CD8-positive, alpha-beta memory T cell (primary cell): ENCODE measurements at regions not wholly inside any gene's neighbourhood (a gene's known extent, or its start where the extent isn't known, plus 50 kb on each side); places are given as distances from the start of the nearest gene placed in this dataset.

Source experiments
- CTCF ChIA-PET: fragments of 350-600 bp; sonication (Branson Sonifier 250); formaldehyde crosslinking; loops from one replicate; lab custom pipeline; 2021; ENCODE audit warnings: antibody characterized with exemption; lab: Charles Lee
- POLR2A ChIA-PET: fragments of 350-600 bp; sonication (Branson Sonifier 250); formaldehyde crosslinking; loops from one replicate; lab custom pipeline; 2021; ENCODE audit warnings: antibody characterized with exemption; lab: Charles Lee
- DNase-seq, 5 donors: peaks; one replicate each; pipeline versions ENCODE4 v3.0.0 to v3.0.0-alpha.2; 2020 to 2022; ENCODE audit warnings: mixed read lengths in 1 of 5
- H3K27ac ChIP-seq: one replicate; pipeline ENCODE4 v1.7.0; 2013; ENCODE audit warnings: low read depth, mild to moderate bottlenecking, low read length, moderate library complexity
- H3K27me3 ChIP-seq: 2 replicates; pipeline ENCODE4 v1.7.0; 2013; ENCODE audit warnings: low read length, mild to moderate bottlenecking; ENCODE audit not compliant: insufficient read depth, poor library complexity, severe bottlenecking
- H3K36me3 ChIP-seq: 2 replicates; pipeline ENCODE4 v1.7.0; 2013; ENCODE audit warnings: mild to moderate bottlenecking, low read length, moderate library complexity; ENCODE audit not compliant: insufficient read depth
- H3K4me1 ChIP-seq: 2 replicates; pipeline ENCODE4 v1.7.0; 2013; ENCODE audit warnings: mild to moderate bottlenecking, low read length, moderate library complexity; ENCODE audit not compliant: insufficient read depth
- H3K4me3 ChIP-seq: 2 replicates; pipeline ENCODE4 v1.7.0; 2013; ENCODE audit warnings: mild to moderate bottlenecking, low read length
- H3K9me3 ChIP-seq: 2 replicates; pipeline ENCODE4 v1.7.0; 2013; ENCODE audit warnings: mild to moderate bottlenecking, low read length
- H3K27ac Mint-ChIP-seq, 8 donors: one replicate each; pipeline ENCODE4 v1.8.0; 2020 to 2021; ENCODE audit warnings: mixed read lengths in 8 of 8, mild to moderate bottlenecking in 6 of 8, inconsistent platforms in 3 of 8, moderate library complexity in 3 of 8
- H3K27me3 Mint-ChIP-seq, 2 donors: one replicate each; pipeline ENCODE4 v1.8.0; 2020 to 2021; ENCODE audit warnings: mixed read lengths in 2 of 2, mild to moderate bottlenecking in 1 of 2, moderate library complexity in 1 of 2
- H3K36me3 Mint-ChIP-seq, 3 donors: one replicate each; pipeline ENCODE4 v1.8.0; 2020 to 2021; ENCODE audit warnings: mixed read lengths in 3 of 3, inconsistent platforms in 1 of 3, mild to moderate bottlenecking in 1 of 3
- H3K4me1 Mint-ChIP-seq, 3 donors: one replicate each; pipeline ENCODE4 v1.8.0; 2020 to 2021; ENCODE audit warnings: mixed read lengths in 3 of 3, inconsistent platforms in 1 of 3, mild to moderate bottlenecking in 1 of 3
- H3K4me3 Mint-ChIP-seq, 7 donors: one replicate each; pipeline ENCODE4 v1.8.0; 2020 to 2021; ENCODE audit warnings: mixed read lengths in 7 of 7, mild to moderate bottlenecking in 6 of 7, moderate library complexity in 4 of 7, inconsistent platforms in 2 of 7
- H3K9me3 Mint-ChIP-seq, 5 donors: one replicate each; pipeline ENCODE4 v1.8.0; 2020 to 2022; ENCODE audit warnings: mixed read lengths in 5 of 5, mild to moderate bottlenecking in 3 of 5, moderate library complexity in 2 of 5, inconsistent platforms in 1 of 5

- Mint-ChIP-seq H3K27me3 (no peaks in the 10 kb centered on the region), H3K36me3 (no peaks in the 10 kb centered on the region), H3K4me1 (no peaks in the 10 kb centered on the region), H3K4me3 (no peak overlapping the region), H3K9me3 (peaks cover 0 to 20% (median 7%) of the 10 kb centered on the region in 5 donors), H3K27ac (no peak overlapping the region)
- Histone ChIP-seq H3K9me3 (no peaks in the 10 kb centered on the region), H3K36me3 (no peaks in the 10 kb centered on the region), H3K4me3 (no peak overlapping the region), H3K27me3 (no peaks in the 10 kb centered on the region), H3K27ac (no peak overlapping the region), H3K4me1 (no peaks in the 10 kb centered on the region)
- CTCF ChIA-PET: no interaction called here
- no peak for DNase-seq
- POLR2A ChIA-PET: no interaction called here
These were observed 901.4 kb downstream of the DCDC2C start for GRCh38 chr2:4604767-4605166.

GRCh38 chr2:4618141-4618540 lies 914.8 kb downstream of the DCDC2C start:
- ChIA-PET CTCF (no interaction called here), POLR2A (no interaction called here)
- Histone ChIP-seq H3K4me3 (no peak overlapping the region), H3K9me3 (no peaks in the 10 kb centered on the region), H3K36me3 (no peaks in the 10 kb centered on the region), H3K27ac (no peak overlapping the region), H3K4me1 (no peaks in the 10 kb centered on the region), H3K27me3 (no peaks in the 10 kb centered on the region)
- Mint-ChIP-seq H3K4me1 (no peaks in the 10 kb centered on the region), H3K36me3 (peaks cover 0 to 4% (median 0%) of the 10 kb centered on the region in 3 donors), H3K4me3 (no peak overlapping the region), H3K27ac (no peak overlapping the region), H3K27me3 (no peaks in the 10 kb centered on the region), H3K9me3 (peaks cover 8 to 31% (median 17%) of the 10 kb centered on the region in 5 donors)
- DNase-seq: no peak

GRCh38 chr2:4618630-4619228 lies 915.4 kb downstream of the DCDC2C start:
- H3K27me3 Mint-ChIP-seq: no peaks in the 10 kb centered on the region
- H3K36me3 ChIP-seq: no peaks in the 10 kb centered on the region
- no peak overlapping the region for H3K27ac ChIP-seq
- H3K4me3 ChIP-seq: no peak overlapping the region
- no peak for DNase-seq
- H3K4me3 Mint-ChIP-seq: no peak overlapping the region
- H3K27ac Mint-ChIP-seq: no peak overlapping the region
- no peaks in the 10 kb centered on the region for H3K4me1 ChIP-seq
- ChIA-PET POLR2A (no interaction called here), CTCF (no interaction called here)
- H3K9me3 Mint-ChIP-seq: peaks cover 8 to 33% (median 20%) of the 10 kb centered on the region in 5 donors
- no peaks in the 10 kb centered on the region for H3K27me3 ChIP-seq
- no peaks in the 10 kb centered on the region for H3K4me1 Mint-ChIP-seq
- no peaks in the 10 kb centered on the region for H3K9me3 ChIP-seq
- H3K36me3 Mint-ChIP-seq: peaks cover 0 to 4% (median 0%) of the 10 kb centered on the region in 3 donors

DNA sequence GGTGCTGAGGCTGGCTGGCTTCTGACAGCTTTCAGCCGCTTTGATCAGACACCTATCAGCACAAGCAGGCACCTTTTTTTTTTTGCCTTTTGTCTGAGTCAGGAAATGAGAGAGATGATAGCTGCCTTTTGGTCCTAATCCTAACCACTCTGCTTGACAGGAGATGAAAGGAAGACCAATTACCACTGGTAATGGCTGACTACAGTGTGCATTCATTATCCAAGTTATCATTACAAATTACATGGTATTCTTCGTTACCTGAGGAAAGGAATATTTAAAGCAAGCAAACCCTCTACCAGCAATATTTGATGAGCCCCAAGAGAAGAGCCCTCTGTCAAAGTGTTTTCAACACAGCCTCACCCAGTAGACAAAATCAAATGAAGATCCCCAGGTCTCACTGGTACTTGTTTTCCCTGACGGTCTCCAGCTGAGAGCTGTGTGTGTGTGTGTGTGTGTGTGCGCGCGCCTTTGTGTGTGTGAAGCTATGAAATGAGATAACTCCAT lies 925.7 kb downstream of the DCDC2C start:
- Histone ChIP-seq H3K4me3 (no peak overlapping the region), H3K36me3 (no peaks in the 10 kb centered on the region), H3K9me3 (no peaks in the 10 kb centered on the region), H3K27ac (no peak overlapping the region), H3K27me3 (no peaks in the 10 kb centered on the region), H3K4me1 (no peaks in the 10 kb centered on the region)
- Mint-ChIP-seq H3K9me3 (peaks cover 8 to 29% (median 27%) of the 10 kb centered on the region in 5 donors), H3K4me3 (no peak overlapping the region), H3K27me3 (no peaks in the 10 kb centered on the region), H3K4me1 (no peaks in the 10 kb centered on the region), H3K36me3 (no peaks in the 10 kb centered on the region), H3K27ac (no peak overlapping the region)
- no peak for DNase-seq
- CTCF ChIA-PET: no interaction called here
- POLR2A ChIA-PET: no interaction called here

DNA sequence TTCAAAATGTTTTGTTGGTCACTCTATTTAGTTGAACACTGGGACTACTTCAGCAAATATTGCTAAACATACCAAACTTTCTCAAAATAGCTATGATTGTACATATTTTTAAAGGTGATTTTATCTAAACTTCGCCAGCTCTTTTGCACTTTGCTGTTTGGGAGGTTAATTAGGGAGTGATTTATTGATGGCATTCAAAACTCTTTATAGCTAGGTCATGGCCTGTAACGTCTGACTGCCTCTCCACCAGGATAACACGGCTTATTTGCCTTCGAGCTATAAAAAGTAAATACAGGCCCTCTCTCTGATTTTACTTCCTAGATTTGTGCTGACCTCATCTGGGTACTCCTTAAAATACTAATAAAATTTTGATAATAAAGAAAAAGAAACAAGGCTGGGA lies 931.9 kb downstream of the DCDC2C start:
- no peaks in the 10 kb centered on the region for H3K27me3 ChIP-seq
- H3K4me3 ChIP-seq: no peak overlapping the region
- DNase-seq: no peak
- H3K4me1 ChIP-seq: no peaks in the 10 kb centered on the region
- no peak overlapping the region for H3K27ac ChIP-seq
- CTCF ChIA-PET: no interaction called here
- Mint-ChIP-seq H3K4me1 (no peaks in the 10 kb centered on the region), H3K9me3 (peaks cover 5 to 17% (median 11%) of the 10 kb centered on the region in 5 donors), H3K27ac (no peak overlapping the region), H3K27me3 (no peaks in the 10 kb centered on the region), H3K36me3 (no peaks in the 10 kb centered on the region), H3K4me3 (no peak overlapping the region)
- POLR2A ChIA-PET: no interaction called here
- H3K9me3 ChIP-seq: no peaks in the 10 kb centered on the region
- H3K36me3 ChIP-seq: no peaks in the 10 kb centered on the region

DNA sequence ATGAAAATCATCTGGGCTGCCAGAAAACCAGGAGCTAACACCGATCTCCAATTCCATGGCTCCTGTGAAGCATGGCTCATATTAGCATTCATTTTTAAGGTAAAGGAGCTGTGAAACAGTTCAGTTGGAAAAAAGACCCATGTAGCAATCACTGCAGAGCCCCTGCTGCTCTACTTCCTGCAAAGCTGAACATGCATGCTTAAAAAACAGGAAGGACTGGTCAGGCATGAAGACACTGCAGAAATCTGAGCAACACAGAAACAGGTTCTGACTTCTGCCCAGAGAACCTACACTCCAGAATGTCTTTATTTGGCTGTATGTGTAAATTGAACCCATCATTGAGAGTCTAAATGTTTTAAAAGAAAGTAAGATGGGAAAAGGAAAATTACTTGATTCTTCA lies 950.6 kb downstream of the DCDC2C start:
- Histone ChIP-seq H3K27ac (no peak overlapping the region), H3K4me1 (no peaks in the 10 kb centered on the region), H3K36me3 (no peaks in the 10 kb centered on the region), H3K27me3 (no peaks in the 10 kb centered on the region), H3K4me3 (no peak overlapping the region), H3K9me3 (no peaks in the 10 kb centered on the region)
- no peak for DNase-seq
- H3K4me3 Mint-ChIP-seq: no peak overlapping the region
- no peaks in the 10 kb centered on the region for H3K27me3 Mint-ChIP-seq
- no peaks in the 10 kb centered on the region for H3K4me1 Mint-ChIP-seq
- CTCF ChIA-PET: no interaction called here
- H3K27ac Mint-ChIP-seq: peak overlapping the region in 1 of 8 donors; percentile 15
- H3K9me3 Mint-ChIP-seq: peaks cover 0 to 31% (median 14%) of the 10 kb centered on the region in 5 donors
- peaks cover 0 to 2% (median 0%) of the 10 kb centered on the region in 3 donors for H3K36me3 Mint-ChIP-seq
- POLR2A ChIA-PET: no interaction called here

DNA sequence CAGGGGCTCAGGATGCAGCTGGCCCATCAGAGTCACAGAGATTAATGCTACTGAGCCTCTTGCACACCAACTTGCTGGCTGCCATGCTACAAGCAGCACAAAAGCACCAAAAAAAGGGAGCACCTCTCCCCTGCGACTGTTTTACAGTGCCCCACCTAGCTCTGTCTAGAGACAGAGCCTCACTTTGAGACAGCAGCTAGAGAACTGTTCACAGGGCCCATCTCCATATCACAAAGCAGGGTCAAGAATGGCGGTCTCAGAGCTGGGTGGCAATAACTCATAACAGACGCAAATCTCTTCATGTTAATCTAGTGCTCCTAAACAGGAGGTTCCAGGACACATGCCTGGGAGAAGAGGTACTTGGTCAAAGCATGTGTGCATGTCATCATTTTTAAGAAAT lies 953.0 kb downstream of the DCDC2C start:
- Mint-ChIP-seq H3K27me3 (no peaks in the 10 kb centered on the region), H3K27ac (no peak overlapping the region), H3K9me3 (peaks cover 0 to 35% (median 18%) of the 10 kb centered on the region in 5 donors), H3K36me3 (peaks cover 0 to 2% (median 0%) of the 10 kb centered on the region in 3 donors), H3K4me1 (no peaks in the 10 kb centered on the region), H3K4me3 (no peak overlapping the region)
- Histone ChIP-seq H3K27me3 (no peaks in the 10 kb centered on the region), H3K4me1 (no peaks in the 10 kb centered on the region), H3K36me3 (no peaks in the 10 kb centered on the region), H3K9me3 (no peaks in the 10 kb centered on the region), H3K4me3 (no peak overlapping the region), H3K27ac (no peak overlapping the region)
- DNase-seq: no peak
- ChIA-PET CTCF (no interaction called here), POLR2A (no interaction called here)

DNA sequence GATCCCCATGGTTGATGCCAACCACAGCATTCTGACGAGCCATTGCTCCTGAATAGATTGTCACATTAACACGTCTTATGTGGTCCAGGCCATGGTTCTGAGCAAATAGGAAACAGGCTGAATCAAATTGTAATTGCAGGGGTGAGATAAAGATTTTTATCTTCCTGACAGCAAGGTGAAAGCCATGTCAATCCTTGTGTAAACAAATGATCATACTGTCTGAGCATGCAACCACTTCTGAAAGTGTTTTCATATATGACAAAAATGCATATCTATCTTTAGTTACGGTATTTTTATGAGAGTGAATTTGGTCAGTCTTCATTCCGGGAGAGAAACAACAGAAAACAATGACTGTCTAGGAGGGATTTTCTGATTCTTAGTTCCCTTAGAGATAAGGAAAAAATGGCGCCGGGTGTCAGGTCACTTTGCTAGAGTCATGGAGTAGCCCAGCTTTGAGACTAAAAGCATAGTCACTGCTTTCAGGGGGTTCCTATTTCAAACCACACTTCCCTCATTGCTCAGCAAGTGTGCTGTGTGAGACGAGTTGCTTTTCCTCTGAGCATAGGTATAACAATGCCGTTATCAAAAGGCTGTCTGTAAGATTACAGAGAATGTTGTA lies 958.9 kb downstream of the DCDC2C start:
- Histone ChIP-seq H3K36me3 (no peaks in the 10 kb centered on the region), H3K4me1 (no peaks in the 10 kb centered on the region), H3K4me3 (no peak overlapping the region), H3K27ac (no peak overlapping the region), H3K9me3 (no peaks in the 10 kb centered on the region), H3K27me3 (no peaks in the 10 kb centered on the region)
- H3K27ac Mint-ChIP-seq: no peak overlapping the region
- CTCF ChIA-PET: no interaction called here
- peaks cover 0 to 2% (median 0%) of the 10 kb centered on the region in 3 donors for H3K36me3 Mint-ChIP-seq
- H3K4me3 Mint-ChIP-seq: no peak overlapping the region
- POLR2A ChIA-PET: no interaction called here
- no peak for DNase-seq
- H3K4me1 Mint-ChIP-seq: no peaks in the 10 kb centered on the region
- H3K9me3 Mint-ChIP-seq: peaks cover 3 to 28% (median 19%) of the 10 kb centered on the region in 5 donors
- H3K27me3 Mint-ChIP-seq: no peaks in the 10 kb centered on the region
